HG03097 (cell line): ENCODE measurements at regions not wholly inside any gene's neighbourhood (a gene's known extent, or its start where the extent isn't known, plus 50 kb on each side); places are given as distances from the start of the nearest gene placed in this dataset.

Experiments
- ATAC-seq: cut with Tn5 transposase; IDR thresholded peaks from one replicate; pipeline ENCODE4 v1.9.1; 2021; ENCODE audit not compliant: unreplicated experiment, low FRiP score

DNA sequence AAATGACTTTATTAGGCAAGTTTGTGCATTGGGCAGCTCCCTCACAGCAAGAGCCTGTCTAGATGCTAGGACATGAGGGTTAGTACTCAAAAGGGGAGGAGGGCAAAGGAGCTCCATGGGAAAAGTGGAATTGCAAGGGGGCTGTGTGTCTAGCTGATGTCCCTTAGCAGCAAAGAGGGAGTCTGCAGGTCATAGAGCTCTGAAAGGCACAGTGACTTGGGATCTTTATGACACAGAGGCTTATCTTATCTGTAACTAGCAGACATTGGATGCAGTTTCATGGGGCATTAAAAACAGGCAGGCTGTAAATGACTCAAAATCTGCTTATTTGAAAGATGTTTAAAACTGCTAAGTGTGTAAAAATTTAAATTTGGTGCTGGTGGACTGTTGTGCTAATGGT is 556.2 kb upstream of the FZD8 start:
- ATAC-seq: no peak

DNA sequence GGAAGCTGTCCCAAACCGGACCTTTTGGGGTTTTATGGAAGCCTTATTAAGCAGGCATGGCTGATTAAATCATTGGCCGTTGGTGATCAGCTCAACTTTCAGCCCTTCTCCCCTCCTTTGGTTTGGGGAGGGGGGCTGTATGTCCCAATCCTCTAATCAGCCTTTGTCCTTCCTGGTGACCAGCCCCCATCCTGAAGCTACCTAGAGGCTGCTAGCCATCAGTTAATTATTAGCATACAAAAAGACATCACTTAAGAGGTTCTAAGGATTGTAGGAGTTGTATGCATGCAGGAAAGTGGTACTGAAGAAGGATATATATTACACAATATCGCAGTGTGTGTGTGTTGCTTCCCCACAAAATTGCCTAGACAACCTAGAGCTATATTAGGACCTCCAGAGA is 553.3 kb upstream of the FZD8 start:
- no peak for ATAC-seq

DNA sequence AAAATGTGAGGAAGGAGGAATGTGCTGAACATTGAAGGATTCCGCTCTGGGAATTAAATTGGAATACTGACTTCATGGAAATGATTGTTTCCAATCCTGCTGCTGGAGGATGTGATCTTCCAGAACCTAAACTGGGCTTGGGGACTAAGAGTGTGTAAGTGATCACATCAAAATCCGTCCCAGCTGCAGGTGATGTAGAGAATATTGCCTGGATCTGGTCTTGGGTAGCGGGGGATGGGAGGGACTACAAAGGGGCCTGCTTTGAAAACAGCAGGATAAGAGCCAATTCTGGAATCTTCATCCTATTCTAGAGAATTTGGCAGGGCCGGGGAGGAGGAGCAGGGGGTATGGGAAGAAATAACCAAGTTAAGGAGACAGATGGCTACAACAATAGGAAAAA is 552.2 kb upstream of the FZD8 start:
- no peak for ATAC-seq

DNA sequence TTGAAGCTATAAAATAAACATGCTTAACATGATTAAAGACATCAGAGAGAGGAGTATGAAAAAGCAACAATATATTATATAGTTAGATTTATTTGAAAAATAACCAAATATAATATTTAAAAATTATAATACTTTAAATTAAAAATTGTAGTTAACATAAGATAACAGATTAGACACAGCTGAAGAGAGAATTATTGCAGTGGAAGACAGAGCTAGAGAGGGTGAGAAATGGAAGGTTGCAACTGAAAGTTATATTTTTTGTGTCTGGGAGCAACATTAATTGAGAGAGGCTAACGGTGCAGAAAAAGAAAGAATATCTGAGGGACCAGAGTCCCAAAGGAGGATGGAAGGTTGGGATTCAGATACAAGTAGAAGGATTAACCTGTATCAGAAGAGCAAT is 548.9 kb upstream of the FZD8 start:
- ATAC-seq: no peak

DNA sequence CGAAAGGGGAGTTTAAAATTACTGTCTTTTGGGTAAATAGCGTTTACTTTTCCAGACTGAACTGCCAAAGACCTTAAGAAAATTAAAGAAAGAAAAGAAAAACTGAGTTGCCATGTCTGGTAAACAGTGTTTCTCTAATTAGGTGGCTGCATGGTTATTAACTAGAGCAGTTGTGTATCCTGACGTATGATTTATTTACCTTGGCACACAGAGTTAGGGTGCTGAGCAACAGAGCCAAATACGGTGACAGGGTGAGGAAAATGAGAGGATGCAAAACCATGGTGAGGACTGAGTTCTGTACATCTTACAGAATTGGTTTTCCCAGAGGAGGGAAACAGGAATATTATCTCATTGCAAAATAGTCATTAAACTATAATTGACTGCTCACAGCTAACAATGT is 546.4 kb upstream of the FZD8 start:
- ATAC-seq: no peak

DNA sequence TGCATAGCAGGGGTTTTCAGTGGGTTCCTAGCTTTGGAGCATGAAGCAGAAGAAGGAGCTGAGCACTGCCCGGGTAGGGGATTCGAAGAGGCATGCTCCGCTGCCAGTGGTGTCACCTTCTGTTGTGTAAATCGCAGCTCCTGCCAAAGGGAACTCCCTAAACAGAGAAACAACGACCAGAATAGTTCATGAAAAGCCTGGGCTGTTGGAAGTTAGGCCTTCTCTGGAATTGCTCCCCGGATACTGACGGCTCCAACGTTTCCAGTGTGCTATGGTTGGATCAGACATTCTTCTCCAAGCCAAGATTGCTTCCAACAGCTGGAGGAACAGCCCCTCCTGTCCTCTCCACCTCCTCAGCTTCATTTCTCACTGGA is 546.0 kb upstream of the FZD8 start:
- ATAC-seq: no peak

DNA sequence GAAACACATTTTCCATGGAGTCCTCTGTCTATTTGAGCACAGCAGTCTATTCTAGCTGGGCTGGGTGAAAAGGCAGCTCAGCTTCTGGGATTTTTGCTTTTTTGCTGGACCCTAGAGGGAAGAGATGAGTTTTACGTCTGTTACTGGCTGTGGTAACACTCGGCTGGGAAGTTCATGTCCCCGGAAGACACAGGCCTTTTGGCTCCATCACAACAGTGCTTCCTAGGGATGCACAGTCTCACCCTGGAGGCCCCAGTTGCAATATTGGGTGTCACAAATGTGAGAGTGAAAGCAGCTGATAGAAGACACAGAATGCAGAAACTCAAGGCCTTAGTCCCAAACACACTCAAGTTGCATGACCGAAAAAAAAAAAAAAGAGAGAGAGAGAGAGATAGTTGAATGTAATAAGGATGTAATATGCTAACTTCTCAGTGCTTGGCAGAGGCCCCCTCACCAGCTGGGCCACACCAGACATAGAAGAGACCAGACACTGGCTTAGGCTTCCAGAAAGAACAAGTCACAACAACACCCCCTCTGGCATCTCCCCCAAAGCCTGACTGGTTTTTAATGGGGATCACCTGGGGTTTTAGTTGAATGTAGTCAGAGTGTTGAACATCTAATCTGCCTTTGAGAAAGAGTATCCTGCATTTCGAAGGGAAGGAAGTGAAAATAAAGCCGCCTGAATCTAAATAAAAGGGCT is 545.4 kb upstream of the FZD8 start:
- ATAC-seq: no peak

DNA sequence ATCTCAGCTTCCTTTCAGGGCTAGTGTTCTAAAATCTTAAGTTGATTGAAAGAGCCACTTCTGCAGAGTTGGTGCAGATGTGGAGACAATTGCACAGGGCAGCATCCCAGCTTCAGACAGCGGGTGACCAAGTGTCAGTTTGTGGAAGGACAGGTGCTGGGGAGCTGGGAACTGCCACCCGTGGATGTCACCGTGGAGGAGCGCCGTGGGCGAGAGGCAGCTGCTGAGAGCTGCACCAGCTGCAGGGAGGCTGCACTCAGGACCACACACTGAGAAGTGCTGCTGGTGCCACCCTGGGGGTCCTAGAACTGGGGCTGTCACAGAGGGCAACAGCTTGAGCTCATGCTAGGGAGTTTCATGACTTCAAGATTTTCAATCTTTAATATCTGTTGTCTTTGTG is 543.0 kb upstream of the FZD8 start:
- no peak for ATAC-seq

DNA sequence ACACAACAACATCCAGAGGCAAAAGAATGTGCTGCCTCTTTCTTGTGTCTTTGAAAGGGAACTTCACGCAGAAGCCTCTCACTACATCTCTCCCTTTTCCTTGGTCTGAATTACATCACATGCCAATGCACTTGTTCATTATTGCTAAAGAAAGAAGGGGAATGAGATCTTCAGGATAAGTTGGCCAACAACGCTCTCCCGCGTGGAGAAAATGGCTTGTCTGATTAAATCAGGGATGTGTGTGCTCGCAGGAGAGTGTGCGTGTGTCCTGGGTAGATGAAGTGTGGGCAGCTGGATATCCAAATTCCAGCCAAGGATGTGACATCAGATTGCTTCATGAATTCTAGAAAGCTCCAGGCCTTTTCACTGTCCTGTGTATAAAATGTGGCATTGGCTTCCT is 541.6 kb upstream of the FZD8 start:
- ATAC-seq: no peak

DNA sequence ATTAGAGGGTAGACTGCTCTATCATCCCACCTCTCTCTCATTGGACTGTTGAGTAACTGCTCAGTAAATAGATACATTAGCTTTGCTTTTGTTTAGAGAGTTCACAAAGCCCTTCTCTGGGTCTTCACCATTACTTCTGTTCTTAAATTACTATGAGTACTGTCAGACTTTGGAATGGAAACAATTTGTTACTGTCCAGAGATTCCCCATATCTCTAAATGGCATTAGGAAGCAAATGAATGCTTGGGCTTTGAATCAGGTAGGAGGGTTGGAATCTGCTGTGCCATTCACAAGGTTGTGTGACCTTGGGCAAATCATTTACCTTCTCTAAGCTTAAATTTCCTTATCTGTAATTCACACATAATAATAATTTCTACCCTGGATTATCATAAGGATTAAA is 541.0 kb upstream of the FZD8 start:
- no peak for ATAC-seq

DNA sequence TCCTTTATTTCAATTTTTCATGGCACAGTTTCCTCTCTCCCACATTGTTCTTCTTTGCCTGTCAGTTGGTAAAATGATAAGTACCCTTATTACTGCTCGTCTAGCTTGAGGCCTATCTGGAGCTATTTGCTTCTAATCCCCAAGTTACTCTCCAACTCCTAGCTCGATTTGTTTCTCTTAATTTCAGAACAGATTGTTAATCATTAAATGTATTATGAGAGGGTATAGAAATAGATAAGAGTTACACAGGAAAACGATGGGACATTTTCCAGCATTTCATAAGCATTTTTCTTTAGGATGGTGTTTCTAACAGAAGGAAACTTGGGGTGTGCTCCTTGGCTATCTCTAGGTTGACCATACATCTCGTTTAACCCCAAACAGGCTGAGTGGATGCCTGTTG is 540.5 kb upstream of the FZD8 start:
- ATAC-seq: no peak

DNA sequence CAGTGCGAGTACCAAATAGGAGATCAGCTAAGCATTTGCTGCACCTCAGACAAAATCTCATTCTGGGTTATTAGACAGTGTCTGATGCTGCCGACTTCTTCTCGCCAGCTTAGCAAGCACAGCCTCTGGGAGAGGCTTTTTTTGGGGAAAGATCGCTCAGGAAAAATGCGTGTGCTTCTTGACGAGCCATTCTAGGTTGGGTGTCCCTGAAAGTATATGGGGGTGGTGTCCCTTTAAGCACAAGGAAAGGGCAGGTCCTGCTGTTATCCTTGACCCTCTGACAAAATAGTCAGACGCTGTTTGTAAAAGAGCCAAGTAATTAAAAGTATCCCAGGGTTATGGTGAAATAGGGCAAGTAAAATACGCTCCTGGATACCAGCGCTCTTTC is 540.1 kb upstream of the FZD8 start:
- ATAC-seq: no peak

DNA sequence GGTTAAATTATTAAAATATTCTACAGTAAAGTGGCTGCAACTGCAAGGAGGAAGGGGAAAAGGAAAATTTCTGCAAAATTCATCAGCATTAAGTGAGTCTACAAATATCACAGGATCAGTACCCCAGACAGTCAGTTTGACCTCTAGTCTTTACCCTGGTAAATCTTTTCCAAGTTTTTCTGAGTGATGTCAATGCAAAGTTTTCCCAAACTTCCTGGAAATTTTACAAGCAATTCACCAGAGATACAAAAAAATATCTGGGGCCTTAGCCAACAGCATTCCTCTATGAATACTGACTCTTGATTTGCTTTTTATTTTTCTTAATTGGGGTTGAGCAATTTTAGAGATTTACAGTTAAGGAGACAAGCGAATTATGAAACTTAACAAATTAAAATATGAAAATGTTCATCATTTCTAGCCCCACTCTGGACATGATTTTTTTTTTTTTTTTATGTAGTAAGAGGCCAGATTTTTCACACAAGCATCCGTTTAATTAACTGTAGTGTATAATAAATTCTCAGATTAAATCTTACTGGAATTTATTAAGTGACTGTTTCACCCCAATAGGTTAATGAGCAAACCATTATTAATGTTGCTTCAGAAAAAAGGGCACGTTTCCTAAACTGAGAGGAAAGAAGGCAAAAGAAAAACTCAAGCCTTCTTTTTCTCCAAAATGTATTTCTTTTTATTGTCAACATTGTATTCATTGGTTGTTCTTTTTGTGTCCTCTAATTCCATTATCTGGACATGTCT is 539.5 kb upstream of the FZD8 start:
- ATAC-seq: no peak

DNA sequence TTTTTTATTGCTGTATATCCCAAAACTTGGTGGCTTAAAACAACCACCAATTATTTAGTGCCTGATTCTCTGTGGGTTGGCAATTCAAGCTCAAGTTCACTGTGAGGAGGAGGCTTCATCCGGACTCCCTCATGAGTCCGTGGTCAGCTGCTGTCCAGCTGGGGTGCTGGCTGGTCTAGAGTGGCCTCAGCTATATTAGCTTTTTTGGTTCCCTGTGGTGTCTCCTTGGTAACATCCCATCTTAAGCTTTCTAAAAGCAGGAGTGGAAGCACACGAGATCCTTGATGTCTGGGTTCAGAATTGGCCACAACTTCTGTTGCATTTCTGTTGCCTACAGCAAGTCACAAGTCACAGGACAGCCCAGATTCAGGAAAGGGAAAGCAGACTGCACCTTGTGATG is 536.5 kb upstream of the FZD8 start:
- ATAC-seq: no peak

DNA sequence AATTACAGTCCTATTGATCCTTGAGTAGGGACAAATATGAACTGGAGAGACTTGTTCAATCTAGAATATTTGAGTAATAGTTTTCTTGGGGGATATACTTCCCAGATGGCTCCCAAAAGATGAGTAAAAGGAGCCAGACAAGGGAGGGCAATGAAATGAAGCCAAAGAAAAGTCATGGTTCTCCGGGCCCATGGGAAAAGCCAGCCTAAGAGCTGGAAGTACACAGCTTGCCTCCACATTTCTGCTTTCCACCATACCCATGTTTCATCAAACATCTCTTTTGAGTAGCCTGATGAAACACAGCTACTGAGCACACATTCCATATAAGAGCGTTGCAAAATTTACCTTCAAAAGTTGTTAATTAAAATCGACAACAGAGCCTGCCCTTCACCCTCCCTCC is 535.0 kb upstream of the FZD8 start:
- ATAC-seq: no peak

DNA sequence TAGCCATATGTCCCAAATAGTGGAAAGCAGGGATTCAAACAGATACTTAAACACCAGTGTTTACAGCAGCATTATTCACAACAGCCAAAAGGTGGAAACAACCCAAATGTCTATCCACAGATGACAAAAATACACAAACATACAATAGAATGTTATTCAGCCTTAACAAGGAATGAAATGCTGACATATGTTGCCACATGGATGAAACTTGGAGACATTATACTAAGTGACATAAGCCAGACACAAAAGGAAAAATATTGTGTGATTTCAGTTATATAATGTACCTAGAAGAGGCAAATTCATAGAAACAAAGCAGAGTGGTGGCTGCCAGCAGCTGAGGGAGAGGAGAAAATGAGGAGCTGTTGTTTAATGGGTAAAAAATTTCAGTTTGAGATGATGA is 533.9 kb upstream of the FZD8 start:
- ATAC-seq: no peak

DNA sequence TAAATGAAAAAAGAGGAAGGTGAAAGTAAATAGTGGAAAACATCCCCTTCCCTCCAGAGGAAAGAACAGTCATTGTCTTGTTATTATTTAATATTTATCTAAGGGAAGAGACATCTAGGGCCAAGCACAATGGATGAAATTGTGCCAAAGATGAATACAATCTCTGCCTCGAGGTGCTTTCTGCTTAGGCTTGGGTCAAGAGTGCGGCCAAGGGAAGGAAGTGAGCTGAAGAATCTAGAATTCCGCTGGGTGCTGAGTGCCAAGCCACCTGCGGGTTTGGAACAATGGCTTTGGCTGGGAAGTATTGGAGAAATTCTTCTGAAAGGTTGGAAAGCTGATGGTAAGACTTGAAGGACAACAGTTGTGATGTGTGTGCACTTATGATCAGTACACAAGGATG is 531.3 kb upstream of the FZD8 start:
- no peak for ATAC-seq

DNA sequence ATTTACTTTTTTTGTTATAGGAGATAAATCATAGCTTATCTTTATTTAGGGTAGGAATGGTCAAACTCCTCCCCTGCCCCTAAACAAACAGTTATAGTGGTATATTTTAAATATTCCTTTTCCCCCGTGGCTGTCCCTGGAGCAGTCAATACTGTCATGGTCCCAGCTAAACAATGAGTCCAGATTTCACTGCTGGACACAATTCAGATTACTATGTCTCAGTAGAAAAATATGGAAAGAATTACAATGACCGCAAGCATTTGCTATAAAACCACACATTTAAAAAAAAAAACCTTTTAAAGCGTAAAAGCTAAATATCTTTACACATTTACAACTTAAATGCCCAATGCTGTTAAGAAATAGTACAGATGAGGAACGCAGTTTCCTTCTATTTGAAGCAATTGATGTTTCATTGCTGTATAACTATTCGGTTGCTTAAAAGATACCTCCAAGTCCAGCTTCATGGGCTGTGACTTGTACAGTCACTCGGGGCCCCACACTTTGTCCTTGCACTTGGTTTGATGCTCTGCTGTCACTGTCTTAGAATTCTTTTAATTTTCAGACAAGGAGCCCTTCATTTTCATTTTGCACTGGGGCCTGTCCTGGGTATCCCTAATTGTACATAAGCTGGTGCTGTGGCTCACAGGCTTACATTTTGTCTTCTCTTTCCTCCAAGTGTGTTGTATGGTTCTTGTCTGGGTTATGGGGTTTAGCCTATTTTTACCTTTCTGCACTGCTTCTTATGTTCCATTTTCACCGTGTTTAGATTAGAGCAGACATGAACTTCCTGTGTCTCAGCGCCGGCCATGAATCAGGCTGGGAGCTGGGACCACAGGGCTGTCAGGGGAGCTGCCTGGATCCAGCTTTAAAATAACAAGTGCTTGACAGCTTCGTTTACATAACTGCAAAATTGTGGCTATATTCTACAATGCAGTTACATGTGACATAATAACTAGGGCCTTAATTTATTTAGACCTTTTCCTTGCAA is 530.2 kb upstream of the FZD8 start:
- ATAC-seq: no peak

DNA sequence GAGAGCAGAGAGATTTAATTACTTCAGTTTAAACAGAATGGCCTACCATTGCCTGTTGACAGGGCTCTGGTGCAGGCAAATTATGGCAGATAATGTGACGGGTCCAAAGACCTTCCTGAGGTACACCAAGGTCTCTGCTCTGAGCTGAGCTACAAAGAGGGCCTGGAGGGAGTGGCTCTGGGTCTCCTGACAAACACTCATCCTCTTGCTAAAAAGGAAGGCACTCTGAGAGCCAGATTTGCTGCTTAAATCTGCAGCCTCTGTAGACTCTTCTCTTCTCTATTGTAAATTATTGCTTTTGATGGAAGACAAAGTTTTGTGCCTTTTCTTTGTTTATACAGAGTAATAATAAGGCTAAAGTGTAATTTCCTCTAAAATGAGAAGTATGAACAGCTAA is 529.5 kb upstream of the FZD8 start:
- no peak for ATAC-seq

DNA sequence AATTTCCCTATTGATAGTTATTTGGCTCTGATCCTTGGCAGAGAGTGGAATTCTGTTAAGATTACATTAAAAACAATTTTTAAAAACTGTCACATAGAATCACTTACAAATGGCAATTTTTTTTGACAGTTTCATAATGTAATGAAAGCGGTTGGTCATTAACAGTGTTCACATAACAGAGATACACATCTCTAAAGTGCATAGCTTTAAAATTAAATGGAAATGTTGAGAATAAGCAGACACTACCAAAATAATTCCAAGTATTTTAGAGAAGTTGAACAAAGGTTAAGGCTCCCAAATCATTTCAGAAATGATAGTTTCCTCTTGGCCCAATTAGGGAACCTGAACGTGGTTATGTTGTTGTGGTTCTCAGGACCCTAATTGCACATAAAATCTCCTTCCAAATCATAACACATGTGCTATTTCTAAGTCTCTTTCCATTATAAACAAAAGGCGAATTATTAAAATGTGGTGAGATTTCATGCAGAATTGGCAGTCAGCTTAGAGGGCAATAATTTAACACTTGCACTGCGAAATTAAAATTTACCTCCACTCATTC is 528.9 kb upstream of the FZD8 start:
- ATAC-seq: no peak

DNA sequence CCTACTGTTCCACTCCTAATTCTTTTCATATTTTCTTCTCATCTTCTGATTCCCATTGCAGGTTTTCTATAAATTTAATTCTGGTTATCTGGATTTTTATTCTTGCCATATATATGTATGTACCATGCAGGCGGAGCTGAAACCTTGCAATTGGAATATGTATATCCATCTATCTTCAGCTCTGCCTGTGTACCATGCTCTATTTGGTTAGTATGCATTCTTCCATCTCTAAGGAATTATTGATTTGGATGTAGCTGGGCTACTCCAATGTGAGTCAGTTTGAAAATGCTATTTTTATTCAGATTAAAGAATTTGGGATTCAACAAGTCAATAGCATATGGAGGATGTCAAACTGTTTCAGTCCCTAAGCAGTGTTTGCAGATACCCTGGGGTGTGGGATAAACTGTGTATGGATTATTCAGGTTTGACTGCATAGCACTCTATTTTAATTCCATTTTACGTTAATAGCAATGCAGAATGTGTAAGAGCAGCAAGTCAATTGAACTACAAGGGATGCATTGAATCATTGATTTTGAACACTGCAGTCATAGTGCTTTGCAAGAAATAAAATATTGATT is 528.1 kb upstream of the FZD8 start:
- ATAC-seq: no peak
